ENCODE measurements at regions not wholly inside any gene's neighbourhood (a gene's known extent, or its start where the extent isn't known, plus 50 kb on each side); places are given as distances from the start of the nearest gene placed in this dataset.
"Not testable (repeated sequence)": the region's sequence is repeated elsewhere in the genome, so short reads cannot be mapped to it uniquely, and the experiment has no call there.

GRCh38 chr9:110068212-110068611, 139.7 kb downstream of the C9orf152 start:
- no peak for DNase-seq

- peak in 1 of 2 donors; percentile 40 for DNase-seq
Observed at GRCh38 chr9:110069326-110070248, 138.4 kb downstream of the C9orf152 start.

GRCh38 chr9:110072597-110073355, 135.2 kb downstream of the C9orf152 start:
- DNase-seq = no peak

DNA sequence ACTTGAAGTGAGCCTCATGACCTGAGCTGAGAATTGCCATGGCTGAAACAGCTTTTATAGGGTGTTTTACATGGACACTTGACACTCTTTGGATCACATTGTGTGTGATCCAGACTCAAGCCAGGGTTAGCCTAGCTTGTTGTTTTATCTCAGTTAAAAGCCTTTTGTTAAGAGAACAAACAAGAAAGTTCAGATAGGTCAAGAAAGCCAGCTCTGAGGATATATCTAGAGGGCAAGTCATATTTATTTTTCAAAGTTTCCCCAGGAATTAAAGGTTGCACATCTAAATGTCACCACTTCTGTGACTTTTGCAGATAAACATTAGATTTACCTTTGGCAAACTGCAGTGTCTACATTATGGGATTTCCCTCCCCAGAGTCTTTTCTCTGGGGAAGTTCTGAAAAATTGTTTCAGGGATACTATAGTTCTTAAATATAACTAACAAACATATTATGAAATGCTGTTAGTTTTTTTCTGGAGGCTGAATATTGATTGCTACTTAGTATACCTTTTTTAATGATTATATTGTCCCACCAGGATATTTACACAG, 134.5 kb downstream of the C9orf152 start:
- DNase-seq = no peak

- DNase-seq = no peak
Observed at GRCh38 chr9:110076894-110077725, 130.8 kb downstream of the C9orf152 start.

GRCh38 chr9:110077925-110078324, 130.0 kb downstream of the C9orf152 start:
- DNase-seq = no peak

DNA sequence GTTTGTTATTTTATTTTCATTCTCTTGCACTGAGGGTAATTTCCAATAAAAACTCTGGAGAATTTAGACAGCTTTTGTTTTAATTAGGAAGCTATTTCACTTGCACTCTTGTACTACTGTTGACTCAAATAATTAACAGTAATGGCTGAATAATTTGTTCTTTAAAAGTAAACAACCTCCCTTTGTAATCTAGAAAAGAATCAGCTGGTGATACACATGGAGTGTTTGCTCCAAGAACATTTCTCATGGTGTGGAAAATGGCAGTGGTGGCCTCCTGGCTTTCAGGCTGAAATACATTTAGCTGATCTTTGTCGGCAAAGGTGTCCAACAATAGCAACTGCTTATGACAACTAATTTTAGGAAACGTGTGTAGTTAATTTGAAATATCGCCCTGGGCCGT, 129.4 kb downstream of the C9orf152 start:
- DNase-seq = no peak

- DNase-seq = no peak
Observed at GRCh38 chr9:110081395-110081794, 126.6 kb downstream of the C9orf152 start.

DNA sequence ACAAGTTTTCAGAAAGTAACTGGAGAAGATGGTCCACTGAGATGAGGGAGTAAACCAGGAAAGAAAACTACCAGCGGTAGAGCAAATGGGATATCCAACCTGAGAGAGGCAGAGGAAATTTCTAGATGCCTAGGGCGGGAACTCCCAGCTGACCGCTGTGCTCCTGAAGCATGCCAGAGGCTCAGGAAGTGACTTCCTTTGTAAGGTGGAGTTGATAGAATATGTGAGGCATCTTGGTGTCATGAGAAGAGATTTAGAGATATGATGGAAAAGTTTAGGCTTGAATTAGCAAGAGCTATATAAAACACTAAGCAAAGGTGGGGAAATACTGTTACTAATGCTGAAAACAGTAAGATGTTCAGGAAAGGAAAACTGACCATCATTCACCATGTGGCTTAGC, 124.1 kb downstream of the C9orf152 start:
- no peak for DNase-seq

- DNase-seq = no peak
Observed at GRCh38 chr9:110086537-110086936, 121.4 kb downstream of the C9orf152 start.

DNA sequence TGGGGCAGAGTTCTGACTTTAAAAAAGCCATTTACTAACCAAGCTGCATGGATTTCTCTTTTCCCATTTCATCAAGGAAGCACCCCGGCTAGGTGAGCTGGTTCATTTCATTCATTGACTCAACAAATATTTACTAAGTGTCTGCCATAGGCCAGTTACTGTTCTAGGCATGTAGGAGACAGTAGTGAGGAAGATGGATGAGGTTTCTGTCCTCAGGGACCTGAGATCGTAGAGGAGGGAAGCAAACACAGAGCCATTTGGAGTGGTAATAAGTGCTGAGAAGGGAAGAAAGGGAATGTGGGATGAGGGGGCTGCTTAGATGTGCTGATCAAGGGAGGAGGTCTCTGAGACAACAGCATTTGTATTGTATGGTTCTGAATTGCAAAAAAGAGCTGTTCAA, 120.4 kb downstream of the C9orf152 start:
- no peak for DNase-seq

DNA sequence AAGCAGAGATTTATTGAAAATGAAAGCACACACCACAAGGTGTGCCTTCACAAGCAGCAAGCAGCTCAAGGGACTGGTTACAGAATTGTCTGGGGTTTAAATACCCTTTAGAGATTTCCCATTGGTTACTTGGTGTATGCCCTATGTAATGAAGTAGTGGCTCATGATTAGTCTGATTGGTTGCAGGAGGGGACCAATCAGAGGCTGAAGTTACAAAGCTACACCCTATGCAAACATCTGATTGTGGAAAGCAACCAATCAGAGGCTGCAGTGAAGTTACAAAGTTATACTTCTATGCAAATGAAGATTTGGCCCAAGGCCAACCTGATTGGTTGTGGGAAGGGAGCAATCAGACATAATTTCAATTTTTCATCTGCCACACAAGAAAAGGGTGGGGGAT, 119.9 kb downstream of the C9orf152 start:
- DNase-seq = no peak

DNA sequence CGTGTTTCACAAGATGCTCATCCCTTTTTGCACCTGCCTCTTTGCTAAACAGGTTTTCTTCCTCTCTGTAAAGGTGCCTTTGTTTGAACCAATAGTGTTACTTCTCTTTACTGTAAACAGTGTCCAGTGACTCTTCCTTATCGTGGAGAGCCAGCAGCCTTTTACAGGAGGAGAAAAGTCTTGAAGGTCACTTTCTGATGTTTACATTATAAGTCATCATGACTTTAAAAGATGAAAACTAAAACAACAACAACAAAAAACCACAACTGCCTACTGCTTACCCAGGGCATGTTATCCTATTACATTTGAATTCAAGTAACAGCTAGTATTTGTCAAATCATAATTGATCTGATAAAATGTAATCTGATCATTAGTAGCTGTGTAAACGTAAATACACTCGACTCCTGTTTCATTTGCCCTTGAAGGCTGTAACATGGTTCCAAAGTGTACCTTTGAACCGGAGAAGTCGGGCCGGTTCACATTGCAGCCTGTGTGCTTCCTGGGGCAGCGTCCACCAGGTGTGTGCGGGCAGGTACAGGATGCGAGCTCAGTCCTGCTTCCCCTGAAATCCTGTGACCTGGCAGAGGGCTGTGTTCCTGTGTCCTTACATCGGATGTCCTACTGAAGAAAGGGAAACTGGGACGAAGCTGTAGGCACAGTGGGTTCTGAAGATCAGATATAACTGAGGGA, 118.1 kb downstream of the C9orf152 start:
- no peak for DNase-seq

GRCh38 chr9:110092792-110093191, 115.2 kb downstream of the C9orf152 start:
- DNase-seq = no peak

DNA sequence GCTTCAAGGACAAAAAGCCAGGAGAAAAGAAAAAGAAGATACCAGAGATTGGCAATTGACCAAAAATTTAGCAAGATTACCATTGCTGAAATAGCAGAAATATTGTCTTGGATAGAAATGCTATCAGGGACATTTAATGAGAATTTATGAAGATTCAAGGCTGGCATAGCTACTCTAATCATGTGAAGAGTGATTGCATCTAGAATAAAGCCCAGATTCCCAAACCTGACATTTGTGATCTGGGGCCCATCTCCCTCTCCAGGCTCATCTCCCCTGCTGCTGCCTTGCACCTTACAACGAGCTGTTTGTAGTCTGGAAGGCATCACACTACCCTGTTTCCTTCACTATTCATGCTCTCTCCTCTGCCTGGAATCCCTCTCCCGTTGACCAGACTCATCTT, 114.5 kb downstream of the C9orf152 start:
- no peak for DNase-seq

DNA sequence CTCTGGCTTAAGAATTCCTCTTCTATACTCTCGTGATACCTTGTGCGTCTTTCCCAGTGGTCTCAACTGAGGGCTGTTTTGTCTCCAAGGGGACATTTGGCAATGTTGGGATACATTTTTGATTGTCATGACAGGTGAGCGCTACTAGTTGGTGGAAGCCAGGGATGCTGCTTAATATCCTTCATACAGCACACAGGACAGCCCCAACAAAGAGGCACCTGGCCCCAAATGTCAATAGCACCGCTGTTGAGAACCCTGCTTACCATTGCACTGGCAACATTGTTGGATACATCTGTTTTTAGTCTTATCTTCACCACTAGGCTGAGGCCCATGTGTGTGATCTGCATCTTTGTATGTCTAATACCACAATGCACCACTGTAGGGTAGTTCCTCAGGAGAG, 114.1 kb downstream of the C9orf152 start:
- DNase-seq = no peak

GRCh38 chr9:110095161-110095595, 112.8 kb downstream of the C9orf152 start:
- no peak for DNase-seq

DNA sequence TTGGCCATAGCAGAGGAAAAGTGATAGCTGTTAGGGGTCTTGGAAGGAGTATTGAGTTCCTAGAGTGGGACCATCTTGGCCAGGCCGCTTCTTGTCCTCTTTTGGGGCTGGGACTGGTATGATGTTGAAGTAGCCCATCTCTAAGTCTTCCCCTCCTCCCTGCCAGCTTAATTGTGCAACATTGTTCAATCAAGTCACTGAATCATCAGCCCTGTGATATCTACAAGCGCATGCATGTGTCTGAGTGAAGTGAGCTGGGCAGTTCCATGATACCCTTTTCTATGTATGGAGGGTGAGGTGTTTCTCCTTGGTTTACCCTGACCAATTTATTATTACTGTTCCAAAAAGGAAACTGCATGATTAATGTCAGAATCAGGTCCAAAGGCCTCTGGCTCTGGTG, 112.2 kb downstream of the C9orf152 start:
- no peak for DNase-seq

- not testable (repeated sequence) for DNase-seq
Observed at GRCh38 chr9:110096674-110097073, 111.3 kb downstream of the C9orf152 start.

GRCh38 chr9:110099236-110100095, 108.5 kb downstream of the C9orf152 start:
- no peak for DNase-seq

GRCh38 chr9:110101531-110102161, 106.3 kb downstream of the C9orf152 start:
- no peak for DNase-seq

Measured in CD4-positive, alpha-beta T cell treated with Interferon alpha-2 for 1 hour (primary cell).